ENCODE measurements at regions not wholly inside any gene's neighbourhood (a gene's known extent, or its start where the extent isn't known, plus 50 kb on each side); places are given as distances from the start of the nearest gene placed in this dataset.
"Not testable (repeated sequence)": the region's sequence is repeated elsewhere in the genome, so short reads cannot be mapped to it uniquely, and the experiment has no call there.

DNA sequence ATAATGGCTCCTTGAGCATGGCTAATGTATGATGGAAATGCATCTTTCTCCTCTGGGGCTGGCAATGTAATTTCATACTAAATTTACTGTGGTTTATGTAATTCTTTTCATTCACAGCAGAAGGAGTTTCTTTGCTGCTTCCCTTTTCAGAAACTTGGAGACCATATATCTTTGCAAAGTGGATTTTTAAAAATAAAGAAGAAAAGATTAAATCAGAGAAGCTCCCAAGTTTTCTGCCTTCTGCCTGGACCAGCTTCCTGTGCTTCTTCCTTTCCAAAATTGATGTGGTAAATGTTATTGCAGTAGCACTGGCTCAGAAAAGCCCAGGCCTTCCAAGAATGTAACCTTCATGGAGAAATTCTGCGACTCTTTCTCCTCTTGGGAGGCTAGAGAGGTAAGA, 300.1 kb upstream of the NCAM1 start:
- no peak for DNase-seq

GRCh38 chr11:112661571-112661970, 299.6 kb upstream of the NCAM1 start:
- no peak for DNase-seq

DNA sequence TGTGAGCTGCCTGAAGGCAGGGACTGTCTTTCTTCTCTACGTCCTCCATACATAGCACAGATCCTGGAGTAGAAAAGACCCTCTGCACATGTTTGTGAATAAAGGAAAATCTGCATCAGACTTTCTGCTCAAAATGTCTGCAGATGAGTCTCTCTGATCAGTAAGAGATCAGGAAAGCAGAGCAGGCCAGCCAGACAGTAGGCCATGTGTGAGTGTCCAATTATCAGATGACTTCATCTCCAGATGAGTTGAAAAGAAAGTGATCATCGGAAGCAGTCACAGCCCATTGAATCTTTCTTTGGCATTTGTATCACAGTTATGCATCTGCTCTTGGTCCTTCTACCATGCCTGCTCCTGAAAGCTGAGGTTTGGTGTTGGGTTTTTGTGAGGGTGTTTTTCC, 298.7 kb upstream of the NCAM1 start:
- no peak for DNase-seq

DNA sequence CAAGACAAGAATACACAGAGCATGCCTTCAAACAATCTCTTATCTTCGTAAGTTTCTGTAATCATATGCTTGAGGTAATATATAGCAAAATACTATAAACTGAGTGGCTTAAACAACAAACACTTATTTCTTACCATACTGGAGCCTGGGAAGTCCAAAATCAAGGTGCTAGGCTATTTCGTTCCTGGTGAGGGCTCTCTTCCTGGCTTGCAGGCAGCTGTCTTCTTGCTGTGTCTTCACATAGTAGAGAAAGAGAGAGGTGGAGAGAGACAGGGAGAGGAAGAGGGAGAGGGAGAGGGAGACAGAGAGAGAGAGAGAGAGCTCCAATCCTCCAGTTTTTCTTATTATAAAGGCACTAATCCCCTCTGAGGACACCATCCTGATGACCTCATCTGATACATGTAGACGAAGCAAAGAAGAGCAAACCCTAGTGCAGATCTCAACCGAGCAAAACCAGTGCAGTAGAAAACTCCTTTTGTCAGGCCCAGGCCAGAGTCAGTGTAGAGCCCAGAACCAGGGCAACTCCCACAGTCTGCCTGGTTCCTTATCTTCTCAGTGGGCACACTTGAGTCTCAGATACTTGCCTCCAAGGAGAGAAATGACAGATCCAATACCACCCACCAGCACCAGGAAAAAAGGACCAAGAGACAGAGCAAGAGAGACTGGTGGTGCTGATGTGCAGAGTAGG, 297.1 kb upstream of the NCAM1 start:
- DNase-seq: no peak

GRCh38 chr11:112665291-112665690, 295.9 kb upstream of the NCAM1 start:
- DNase-seq: no peak

GRCh38 chr11:112666253-112666652, 295.0 kb upstream of the NCAM1 start:
- DNase-seq: no peak

DNA sequence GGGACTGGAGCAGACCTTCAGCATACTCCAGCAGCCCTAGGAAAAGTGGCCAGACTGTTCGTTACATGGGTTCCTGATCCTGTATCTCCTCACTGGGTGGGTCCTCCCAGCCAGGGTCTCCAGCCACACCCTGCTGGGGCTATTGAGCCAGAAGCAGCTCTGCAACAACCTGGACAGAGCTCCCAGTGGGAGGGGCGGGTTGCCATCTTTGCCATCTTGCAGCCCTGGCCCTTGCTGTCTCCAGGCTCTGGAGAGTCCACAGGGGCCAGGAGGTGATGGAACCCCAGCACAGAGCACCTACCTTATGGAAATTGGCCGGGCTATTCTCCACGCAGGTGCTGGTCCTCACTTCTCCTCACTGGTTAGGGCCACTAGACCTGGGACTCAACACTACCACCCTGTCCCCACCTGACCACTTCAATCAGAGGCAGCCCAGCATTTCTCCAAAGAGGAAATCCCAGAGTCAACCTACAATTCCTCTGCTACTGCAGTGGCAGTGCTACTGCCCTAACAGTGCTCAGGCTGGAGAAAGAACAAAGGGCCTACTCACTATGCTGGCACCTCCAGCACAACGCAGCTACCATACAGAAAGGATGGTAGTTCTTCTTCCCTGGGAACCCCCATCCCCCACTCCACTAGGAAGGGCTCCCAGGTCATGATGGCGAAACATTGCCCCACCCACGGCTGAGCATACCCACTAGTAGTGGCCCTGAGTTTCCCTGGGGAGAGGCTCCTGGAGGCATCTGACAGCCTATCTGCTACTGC, 290.2 kb upstream of the NCAM1 start:
- DNase-seq: no peak

GRCh38 chr11:112673401-112673800, 287.8 kb upstream of the NCAM1 start:
- DNase-seq: not testable (repeated sequence)

DNA sequence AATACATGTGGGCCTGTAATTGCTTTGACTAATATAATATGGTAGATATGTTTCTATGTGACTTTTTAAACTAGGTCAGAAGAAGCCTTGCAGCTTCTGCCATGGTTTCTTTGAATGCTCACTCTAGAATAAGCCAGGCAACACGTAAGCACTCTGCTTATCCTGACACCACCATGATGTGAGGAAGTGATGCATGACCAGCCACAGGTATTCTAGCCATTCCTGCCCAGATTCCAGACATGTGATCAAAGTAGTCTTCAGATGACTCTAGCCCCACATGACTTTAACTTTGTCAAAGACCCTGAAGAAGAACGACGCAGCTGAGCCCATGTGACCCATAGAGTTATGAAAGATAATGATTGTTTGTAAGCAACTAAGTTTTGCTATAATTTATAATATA, 276.1 kb upstream of the NCAM1 start:
- DNase-seq: no peak

DNA sequence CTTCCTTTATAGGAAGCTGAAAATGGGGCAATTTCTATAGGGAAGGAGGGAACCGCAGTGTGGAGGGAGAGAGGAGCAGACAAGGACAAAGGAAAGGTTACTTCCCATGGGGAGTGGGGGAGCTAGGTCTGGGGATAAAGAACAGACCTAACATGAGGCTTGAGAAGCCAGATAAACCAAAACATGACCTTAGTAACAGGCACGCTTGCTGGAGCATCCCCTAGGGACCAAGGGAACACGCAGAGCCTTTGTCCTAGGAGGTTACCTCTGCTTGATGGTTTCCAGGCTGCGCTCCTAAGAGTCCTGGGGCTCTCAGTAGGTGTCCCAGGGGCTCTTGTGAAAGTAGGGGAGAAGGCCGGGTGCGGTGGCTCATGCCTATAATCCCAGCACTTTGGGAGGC, 271.4 kb upstream of the NCAM1 start:
- DNase-seq: no peak

GRCh38 chr11:112693781-112694180, 267.4 kb upstream of the NCAM1 start:
- no peak for DNase-seq

DNA sequence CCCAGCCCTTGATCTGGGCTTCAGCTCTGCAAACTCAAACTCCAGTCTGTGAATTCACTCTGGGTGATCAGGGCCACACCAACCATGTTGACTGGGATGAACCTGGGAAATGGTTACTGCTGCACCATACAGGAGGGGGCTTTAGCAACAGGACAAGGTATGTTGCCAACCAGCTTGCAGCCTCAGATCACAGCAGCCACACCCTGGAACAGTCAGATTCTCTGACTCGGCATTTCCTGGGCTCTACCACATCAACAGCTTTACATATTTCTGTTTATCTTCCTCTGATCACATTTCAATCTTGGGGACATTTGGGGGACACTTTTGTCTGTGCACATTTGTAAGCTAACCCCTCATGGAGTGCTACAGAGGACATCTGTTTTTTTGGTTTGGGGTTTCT, 267.0 kb upstream of the NCAM1 start:
- no peak for DNase-seq

DNA sequence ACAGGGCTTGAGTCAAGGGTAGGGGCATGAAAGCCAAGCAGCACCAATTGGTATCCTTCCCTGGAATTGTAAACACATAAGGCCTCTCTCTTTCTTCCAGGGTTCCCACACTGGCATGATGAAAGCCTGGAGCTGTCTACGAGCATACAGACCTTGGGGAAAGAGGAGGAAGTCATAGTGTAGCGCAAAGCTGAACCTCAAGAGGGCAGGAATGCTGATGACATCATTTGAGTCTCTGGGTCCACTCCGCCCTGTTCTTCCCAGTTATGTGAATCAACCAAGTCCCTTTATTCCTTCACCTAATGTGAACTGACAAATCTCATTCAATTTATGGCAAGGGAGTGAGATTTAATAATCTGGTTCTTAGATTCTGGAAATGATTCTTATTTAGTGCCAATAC, 266.4 kb upstream of the NCAM1 start:
- DNase-seq: no peak

DNA sequence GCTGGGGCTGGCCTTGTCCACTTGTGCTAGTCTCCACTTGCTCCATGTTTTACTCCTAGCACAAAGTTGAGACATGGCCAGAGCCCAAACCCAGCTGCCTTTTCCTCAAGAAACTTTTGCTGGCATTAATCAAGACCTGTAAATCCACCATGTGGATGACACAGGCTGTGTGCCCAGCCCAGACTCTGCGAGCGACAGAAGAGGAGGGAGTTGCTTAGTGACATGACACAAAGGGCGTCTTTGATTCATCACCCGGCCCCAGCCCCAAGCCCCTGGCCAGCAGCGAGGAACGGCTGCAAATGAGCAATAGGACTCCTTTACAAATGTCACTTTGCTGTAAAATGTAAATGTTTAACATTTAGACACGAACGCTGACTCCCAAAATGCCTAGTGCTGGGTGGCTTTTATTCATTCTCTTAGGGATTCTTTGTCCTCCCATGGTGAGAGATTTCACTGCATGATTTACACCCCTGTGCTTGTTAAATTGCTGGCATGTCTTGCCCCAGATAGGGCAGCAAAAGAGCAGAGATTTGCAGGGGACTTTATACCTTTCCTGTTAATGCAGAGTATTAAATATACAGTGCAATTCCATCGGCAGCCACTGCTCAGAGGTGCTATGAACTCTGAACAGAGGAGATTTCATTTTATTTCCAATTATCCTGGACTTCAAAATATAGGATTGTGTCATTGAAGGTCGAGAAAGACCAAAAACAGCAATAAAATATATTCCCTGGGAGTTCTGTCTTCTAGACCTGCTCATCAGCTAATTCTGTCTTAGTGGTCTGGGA, 263.6 kb upstream of the NCAM1 start:
- no peak for DNase-seq

GRCh38 chr11:112705148-112705547, 256.1 kb upstream of the NCAM1 start:
- no peak for DNase-seq

- DNase-seq: no peak
These were observed 254.4 kb upstream of the NCAM1 start for GRCh38 chr11:112706863-112707262.

DNA sequence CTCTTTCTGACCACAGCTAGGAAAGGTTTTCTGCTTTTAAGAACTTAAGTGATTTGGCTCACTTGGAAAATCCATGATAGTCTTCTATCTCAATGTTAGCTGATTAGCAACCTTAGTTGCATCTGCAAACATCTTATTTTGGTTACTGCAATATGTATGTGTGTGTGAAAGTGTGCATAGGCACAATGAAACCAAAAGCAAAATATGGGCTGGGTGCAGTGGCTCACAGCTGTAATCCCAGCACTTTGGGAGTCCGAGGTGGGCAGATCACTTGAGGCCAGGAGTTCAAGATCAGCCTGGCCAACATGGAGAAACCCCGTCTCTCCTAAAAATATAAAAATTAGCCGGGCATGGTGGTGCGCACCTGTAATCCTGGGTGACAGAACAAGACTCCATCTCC, 246.9 kb upstream of the NCAM1 start:
- DNase-seq: not testable (repeated sequence)

DNA sequence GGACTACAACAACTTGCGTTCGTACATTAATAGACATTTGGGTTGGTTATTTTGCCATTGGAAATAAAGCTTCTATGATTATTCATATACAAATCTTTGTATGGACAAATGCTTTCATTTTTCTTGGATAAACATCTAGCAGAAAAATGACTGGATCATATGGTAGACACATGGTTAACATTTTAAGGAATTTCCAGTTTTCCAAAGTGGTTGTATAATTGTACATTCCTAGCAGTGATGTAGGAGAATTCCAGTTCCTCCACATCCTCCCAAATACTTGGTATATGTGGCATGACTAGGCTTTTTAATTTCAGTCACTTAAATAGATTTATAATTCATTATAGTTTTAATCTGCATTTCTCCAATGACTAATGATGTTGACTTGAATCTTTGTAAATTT, 246.2 kb upstream of the NCAM1 start:
- DNase-seq: no peak

DNA sequence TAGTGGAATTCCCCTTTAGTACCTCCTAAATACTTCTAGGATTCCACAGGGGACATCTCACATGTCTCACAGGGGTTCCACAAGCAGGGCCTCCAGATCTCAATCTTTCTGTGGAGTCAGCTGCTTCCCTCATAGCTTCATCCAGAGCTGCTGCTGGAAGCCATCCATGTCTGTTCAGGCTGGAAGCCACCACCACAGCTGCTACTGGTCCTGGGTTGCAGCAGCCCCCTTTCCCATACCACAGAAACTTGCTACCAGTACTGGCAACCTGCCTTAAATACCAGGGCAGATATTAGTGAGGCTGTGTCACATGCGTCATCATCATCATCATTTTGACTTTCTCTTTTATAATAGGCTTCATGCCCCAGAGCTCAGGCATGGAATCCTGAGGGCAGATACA, 242.7 kb upstream of the NCAM1 start:
- no peak for DNase-seq

- no peak for DNase-seq
These were observed 241.3 kb upstream of the NCAM1 start for GRCh38 chr11:112719736-112720525.

DNA sequence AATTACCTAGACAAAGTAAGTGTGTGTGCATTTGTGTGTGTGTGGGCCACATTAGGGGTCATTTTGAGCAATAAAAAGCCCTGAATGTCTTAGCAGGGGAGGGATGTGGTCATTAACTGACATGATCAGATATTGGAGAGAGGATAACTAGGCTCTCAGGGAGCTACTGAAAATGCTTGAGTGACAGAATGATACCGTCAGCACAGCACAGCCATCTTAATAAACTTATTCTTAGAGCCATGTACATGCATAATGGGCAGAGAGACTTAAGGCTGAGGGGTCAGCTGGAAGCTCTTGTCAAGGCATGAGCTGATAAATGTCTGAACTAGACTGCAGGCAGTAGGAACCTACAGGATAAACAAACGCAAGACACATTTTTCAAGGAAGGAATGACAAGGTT, 239.1 kb upstream of the NCAM1 start:
- DNase-seq: no peak

DNA sequence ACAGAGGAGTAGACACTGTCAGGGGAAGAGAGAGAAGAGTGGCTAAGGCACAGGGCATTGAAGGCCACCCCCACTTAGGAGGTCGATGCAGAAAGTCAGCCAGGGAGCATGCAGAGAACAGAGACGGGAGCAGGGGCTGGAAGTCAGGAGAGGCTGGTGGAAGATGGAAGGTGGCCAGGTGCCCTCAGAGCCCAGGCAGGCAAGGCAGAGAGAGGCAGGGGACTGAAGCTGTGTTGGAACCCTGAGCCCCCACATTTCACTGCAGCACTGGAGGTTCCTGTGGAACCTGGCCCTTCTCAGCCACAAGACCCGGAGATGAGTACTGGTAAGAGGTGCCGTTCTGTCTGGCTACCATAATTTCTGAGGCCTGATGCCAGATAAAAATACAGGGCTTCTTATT, 238.3 kb upstream of the NCAM1 start:
- no peak for DNase-seq
